Retina (tissue), 1 donor: ENCODE measurements at regions not wholly inside any gene's neighbourhood (a gene's known extent, or its start where the extent isn't known, plus 50 kb on each side); places are given as distances from the start of the nearest gene placed in this dataset.

Experiments used
- DNase-seq: peaks from one replicate; pipeline ENCODE4 v3.0.0-alpha.2; 2016

DNA sequence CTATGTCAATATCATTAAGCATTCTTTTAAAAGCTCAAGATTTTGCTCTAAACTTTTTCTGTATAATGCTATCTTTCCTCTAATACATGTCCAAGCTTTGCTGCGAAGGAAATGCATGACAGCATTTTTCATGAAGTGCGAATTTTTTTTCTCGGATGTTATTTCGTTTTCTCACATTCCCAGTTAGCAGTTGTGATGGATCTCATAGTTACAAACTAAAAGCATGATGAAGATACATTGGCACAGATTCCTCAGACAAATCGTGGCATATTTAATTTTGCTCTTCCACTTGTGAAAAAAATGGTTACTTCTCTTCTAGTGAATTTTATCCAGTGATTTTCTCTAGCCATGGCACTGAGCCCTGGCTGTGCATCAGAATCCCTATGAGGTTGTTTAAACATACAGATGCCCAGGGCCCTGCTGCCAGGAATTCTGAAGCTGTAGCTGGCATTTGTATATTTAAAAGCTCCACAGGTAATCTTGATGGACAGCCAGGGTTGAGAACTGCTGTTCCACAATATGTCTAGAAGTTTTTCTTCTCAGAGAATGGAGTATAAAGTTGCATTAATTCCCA lies 299.8 kb upstream of the NEBL start:
- no peak for DNase-seq

DNA sequence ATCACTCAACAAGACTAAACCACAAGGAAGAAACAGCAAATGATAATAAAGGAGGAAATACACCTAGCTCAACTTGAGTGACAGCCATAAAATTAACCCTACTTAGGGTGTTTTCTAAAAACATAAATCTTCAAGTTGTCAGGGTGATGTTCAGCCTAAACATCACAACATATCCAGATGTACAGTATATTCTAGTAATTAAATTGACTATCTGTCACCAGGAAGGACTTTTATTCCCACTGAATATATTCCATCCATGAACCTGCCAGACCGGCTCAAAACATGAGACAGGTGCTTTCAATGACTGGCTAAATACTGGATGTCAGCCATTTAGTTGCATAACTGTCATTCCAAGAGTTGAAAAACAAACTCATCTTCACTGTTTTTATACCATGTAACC lies 298.1 kb upstream of the NEBL start:
- no peak for DNase-seq

DNA sequence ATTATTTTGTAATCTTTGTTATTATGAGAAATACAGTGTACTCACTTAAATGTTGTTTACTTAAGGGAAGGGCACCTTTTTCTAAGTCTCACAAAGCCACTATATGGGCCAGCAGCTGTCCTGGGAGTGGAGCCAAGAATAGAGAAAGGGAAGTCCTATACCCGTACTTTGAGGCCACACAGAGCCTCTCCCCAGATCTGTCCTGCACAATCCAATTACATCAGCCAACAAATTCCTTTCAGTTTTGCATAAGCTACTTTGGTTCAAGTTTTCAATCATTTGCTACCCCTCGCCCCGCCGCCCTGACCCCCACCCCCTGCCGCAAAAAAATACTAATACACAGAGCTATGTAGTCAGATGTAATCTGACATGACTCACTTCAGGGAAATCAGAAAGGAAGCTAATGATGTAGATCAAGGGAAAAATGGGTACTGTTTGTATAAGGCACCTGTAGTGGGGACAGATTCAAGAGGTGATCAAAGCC lies 297.4 kb upstream of the NEBL start:
- DNase-seq = no peak

DNA sequence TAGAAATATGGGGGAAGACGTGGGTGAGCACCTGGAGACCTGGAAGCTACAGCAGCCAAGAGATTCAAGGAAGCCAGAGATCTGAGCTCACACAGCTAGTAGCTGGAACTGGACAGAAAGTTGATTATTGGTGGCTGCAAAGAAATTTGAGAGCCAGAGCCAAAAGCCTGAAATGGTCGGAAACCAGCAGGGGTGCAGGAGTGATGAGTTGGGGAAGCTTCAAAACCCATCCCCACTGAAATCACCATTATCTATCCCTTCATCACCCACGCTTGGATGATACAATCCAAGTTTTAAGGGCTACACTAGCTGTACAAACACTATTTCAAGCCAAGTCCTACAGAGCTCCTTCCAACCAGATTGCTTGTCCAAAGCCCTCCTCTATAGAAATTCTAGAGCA lies 296.1 kb upstream of the NEBL start:
- no peak for DNase-seq

DNA sequence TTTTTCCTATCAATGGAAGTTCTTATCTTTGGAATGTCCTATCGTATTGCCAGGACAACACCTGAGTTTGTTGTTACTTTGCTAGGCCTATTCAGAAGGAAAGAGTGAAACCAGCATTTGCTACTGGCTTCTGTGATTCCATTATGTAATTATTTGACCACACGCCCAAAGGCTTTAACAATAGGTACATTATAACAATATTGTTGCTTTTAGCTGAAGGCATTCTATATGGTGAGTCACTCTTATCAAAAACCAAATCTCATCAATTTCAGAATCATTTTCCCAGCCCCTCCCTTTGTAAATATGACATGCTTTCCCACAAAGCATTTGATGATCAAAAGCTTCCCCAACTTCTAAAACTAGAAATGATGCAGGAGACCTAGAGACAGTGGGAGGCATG lies 294.4 kb upstream of the NEBL start:
- DNase-seq = no peak

DNA sequence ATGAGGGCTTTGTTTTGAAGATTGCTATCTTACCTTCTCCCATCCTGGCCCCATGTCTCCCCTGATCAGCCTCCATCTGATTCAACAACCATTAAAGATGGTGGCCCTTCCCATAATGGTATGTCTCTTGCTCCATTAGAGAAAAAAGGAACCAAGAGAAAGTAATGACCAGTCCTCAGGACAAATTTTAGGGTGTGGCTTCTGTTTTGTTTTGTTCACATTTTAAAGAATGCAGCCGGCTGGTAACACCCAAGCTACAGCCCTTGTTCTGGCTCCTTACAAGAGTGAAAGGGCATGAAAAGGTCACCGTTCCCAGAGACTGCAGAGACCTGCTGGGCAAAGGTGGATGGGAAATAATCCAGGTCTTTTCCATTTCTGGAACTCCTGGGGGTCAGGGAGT lies 287.9 kb upstream of the NEBL start:
- DNase-seq = no peak

DNA sequence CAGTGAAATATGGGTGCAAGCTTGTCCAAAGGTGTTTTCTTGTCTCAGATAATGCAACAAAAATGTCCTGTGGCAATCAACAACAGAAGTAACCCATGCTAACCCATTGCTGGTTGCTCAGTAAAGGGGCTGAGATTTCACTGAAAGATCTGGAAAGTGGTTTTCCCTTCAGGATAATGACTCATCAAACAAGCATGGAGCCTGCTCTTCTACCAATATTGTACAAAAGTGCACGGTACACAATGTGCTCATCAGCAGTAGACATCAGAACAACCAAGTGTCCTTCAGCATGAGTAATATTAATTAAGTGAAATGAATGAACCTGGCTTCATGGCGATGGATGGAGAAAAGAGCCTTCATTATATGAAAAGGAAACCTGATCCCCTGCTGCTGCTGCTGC lies 287.1 kb upstream of the NEBL start:
- DNase-seq = no peak

DNA sequence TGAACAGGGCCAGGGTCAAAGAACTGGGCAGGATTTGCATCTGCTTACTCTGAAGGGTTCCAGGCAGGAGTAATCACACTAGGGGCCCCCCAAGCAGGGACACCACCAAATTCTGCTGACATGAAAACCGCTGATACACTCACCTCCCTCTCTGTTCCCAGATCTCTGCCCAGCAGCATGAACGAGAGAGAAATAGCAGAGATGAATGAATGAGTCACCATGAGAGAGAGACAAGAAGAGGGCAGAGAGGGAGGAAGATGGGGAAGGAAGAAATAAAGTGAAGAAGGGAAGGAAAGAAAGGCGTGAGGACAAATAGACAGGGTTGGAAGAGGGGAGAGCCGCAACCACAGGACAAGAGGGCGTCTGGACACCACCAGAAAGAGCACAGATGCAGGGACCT lies 285.9 kb upstream of the NEBL start:
- no peak for DNase-seq

DNA sequence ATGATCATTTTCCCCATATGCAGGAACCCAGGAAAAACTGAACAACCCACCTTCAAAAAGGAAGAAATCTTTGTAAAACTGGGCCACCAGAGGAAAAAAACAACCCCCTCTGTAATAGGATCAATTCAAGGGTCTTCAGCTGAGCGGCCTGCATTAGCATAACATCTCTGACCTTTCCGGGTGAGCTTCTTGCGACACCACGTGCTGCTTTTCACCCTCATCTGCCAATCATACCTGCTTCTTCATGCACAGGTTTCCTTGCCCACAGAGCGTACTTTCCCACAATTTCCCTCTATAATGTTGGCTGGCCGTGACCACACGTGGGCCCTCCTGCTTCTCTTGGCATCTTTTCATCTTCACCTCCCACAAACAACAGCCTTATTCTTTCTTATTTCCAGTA lies 284.3 kb upstream of the NEBL start:
- DNase-seq = no peak

DNA sequence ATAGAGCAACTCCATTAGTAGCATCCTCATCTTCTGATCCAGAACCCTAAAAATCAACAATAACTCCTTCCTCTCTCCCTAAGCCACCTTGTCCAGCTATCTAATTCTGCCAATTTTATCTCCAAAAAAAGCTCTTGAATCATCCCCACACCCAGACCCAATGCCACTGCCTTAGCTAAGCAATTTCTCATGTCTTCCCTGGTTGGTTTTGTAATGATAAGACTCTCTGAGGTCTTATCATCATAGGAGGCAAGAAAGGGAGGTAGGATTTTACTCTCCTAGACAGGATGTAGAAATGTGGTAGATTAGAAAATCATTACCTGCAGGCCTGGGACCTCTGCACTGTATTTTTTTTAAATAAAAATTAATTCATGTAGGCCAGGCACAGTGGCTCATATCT lies 283.5 kb upstream of the NEBL start:
- no peak for DNase-seq

DNA sequence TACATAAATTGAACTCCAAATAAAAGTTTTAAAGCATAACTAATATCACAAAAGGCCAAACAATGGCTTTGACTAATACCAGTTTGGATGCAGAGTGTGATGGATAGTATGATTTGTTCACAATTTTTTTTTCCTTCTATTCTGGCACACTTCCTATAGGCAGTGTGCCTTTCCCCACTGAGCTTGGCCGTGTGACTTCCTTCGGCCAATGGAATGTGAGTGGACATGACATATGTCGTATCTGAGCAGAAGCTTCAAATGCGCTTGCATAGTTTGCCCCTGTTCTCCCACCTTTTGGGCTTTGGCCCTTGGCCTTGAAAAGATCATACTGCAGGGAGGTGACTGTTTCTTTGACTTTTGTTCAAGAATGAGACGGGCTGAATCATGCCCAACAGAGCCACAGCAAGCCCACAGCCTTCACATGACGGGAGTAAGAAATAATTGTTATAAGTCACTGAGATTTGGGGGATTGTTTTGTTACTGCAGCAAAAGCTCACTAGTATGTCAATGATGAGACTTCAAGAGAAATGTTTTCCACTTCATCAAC lies 279.9 kb upstream of the NEBL start:
- no peak for DNase-seq

DNA sequence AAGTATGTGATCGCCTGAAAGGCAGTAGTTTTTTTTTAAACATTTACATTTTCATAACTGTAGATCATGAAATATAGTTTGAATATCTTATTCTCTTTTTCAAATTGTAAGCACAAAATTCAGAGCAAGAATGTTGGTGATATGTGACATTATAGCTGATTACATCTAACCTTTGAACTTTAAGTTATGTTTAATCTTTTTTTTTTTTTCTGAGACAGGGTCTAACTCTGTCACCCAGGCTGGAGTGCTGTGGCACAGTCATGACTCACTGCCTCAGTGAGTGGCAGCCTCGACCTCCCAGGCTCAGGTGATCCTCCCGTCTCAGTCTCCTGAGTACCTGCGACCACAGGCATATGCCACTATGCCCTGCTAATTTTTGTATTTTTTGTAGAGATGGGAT lies 278.7 kb upstream of the NEBL start:
- no peak for DNase-seq

DNA sequence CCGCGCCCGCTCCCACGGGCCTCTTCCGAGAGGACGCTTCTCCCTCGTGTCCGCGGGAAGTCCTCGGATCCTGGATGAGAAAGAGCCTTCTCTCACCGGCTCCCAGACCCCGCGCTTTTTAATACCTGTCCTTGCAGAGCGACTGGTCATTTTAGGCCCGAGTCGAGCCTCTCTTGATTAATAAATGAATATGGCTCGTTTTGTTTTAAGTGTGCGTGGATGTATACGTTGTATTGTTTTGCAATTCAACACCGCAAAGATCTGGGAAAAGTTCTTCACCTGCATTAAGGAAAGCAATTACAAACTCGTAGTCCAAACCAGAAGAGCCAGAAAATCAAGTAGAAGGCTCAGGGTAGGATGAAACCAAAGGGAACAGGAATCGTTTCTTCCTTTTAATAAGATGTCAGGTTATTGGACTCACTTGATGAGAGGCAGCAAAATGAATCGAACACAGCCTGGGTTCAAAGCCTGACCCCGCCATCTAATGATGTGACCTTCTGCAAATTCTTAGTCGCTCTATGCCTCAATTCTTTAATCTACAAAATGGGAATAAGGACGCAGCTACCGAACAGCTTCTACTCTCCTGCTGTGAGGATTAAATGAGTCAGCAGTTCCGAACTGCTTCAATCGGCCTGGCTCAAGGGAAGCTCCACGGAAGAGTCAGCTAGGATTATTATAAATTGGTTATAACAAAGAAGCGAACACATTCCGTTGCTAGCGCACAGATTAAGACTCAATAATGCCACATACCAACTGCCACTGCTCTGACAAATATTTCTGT lies 277.8 kb upstream of the NEBL start:
- DNase-seq = peak; percentile 42

DNA sequence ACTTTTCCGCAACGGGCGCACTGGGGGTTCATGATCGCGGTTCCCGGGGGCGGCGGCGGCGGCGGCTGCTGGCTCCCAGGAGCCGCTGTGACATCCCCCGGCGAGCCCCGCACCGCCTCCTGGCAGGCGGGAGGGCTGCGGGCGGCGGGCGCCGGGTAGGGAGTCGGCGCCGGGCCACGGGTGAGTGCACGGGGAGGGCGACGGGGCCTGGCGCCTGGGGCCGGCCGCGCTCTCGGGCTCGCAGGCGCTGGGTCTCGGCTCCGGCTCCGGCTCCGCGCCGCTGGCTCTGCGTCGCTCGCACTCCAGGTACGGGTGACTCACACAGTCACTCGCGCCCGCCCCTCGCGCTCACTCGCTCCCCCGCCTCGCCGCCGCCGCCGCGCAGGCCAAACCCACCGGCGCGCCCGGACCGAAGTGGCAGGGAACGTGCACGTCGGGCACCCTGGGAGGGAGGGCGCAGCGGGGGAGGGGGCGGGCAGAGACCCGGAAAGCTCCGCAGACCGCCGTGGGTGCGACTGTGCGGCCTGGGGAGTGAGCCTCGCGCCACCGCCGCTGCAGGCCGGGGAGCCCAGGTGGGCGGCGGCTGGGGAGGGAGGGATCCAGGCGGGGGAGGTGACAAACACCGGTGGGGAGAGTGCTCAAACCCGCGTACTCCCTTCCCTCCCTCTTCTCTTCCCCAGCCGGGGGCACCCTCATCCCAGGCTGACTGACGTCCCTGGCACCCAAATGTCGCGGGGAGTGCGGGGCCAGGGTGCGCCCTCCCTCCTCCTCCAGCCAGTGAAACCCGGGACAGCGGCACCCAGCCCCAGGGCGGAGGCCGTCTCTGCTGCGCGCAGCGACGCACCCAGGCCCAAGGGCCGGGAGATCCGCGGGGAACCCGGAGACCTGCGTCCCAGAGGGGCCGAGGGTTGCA lies 276.9 kb upstream of the NEBL start:
- peak; percentile 70 for DNase-seq

DNA sequence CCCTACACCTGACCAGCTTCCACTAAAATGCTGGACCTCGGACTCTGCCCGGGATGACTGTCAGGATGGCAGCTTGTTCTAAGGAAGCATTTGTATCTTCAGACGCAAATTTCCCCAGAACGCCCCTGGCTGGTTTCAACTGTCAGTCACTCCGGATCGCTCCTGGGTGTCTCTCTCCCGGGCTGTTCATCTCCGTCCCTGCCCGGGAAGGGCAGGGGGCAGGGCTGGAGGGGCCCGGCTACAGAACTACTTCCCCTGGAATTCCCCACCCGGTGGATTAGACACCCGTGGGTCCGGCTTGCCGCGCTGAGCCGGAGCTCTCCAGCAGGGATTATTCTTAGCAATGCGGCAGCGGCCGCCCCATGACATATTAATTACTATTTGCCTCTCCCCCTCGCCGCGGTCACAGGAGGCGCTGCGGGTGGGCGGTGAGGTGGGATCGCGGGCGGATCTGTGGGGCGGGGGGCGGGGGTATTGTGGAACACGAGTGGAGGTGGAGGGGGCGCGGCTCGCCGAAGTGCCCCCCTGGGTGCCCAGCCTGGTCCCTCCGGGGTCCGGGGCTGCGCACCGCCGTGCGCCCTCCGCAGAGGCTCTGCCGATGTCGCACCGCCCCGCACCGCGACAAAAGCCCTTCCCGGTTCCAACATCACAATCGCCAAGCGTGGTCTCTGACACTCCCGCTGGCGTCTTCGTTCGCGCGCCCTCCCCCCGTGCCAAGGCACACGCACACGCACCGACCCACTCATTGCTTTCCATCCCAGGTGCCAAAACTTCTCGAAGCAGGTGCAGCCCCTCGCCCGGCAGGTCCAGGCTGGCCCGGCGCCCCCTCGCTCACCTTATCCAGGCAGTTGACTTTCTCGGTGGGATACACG lies 276.1 kb upstream of the NEBL start:
- peak; percentile 75 for DNase-seq

DNA sequence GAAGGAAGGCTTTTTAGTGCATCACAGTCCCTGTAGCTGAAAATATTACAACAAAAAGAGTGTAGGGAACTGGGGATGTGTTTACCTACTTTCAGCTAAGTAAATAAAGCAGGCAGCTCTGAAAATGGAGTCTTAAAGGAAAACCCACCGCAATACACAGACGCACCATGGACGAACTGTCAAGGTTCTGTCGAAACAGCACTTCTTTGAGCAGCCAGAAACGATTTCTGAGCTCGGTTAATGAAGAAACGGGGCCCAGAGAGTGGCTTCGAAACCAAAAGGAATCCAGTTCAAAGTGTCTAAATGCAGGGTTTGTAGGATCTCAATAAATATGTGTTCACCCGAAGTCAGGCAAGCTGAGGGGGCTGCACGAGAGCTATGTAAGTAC lies 275.4 kb upstream of the NEBL start:
- DNase-seq = no peak

DNA sequence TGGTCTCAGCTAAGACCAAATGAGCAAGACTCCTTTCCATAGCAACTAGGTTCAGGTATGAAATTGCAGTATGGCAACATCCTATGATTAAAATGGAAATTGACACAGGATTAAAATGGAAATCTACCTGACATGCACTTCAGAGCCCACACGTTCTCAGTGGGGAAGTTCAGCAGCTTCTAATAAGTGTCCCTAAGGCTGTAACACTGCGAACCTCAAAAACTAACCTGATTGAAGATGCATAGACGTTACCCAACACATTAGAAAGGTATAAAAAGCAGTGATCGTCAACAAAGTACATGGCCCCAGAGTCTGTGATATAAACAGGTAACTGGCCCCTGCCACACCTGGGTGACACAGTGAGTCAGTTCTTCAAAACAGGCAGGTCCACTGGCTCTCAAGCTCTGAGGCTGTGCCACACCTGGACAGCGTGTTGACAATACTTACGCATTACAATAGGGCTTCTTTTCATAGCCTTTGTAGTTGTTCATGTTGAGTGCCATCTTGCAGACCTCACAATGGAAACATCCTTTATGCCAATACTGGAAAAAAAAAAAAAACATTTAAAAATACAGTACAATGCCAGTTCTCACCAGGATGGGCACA lies 274.9 kb upstream of the NEBL start:
- no peak for DNase-seq

DNA sequence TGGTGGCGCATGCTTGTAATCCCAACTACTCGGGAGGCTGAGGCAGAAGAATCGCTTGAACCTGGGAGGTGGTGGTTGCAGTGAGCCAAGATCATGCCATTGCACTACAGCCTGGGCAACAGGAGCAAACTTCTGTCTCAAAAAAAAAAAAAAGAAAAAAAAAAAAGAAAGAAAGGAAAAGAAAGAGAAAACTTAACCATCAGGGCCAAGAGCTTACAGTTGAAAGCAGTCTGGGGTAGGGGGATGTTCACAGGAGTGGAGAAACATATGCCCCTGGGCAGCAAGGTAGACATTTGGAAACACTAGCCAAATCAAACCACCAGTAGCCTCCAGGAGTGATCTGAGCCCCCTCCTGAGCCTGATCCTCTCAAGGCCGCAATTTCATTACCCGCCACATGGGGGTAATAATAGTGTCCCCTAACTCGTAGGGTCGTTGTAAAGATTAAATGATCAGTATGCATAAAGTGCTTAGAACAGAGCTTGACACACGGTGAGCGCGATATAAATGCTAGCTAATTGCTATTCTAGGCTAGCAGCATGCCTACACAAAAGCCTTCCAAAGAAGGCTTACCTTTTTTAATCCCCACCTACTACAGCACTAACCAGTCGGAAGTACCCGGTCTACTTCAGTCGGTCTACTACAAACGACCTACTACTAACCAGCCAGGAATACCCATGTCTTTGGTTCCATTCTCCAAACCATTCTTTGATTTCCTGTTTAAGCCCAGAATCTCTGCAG lies 274.3 kb upstream of the NEBL start:
- DNase-seq = no peak

DNA sequence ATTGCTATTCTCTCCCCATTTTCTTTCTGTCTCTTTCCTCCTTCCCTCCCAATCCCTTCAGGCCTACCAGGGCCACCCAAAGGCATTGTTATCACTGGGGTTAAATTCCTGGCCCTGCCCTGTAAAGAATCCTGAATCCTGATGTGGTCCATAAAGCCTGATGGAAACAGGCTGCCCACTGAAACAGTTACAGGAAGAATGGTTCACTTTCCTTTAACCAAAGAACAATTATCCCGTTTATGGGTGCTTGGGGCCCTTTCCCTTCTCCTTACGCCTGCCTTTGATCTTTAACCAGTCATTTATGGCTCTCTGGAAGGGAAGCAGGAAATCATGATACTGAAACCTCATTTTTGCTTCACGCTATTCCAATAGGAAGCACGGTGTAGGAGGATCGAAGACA lies 273.1 kb upstream of the NEBL start:
- DNase-seq = no peak

DNA sequence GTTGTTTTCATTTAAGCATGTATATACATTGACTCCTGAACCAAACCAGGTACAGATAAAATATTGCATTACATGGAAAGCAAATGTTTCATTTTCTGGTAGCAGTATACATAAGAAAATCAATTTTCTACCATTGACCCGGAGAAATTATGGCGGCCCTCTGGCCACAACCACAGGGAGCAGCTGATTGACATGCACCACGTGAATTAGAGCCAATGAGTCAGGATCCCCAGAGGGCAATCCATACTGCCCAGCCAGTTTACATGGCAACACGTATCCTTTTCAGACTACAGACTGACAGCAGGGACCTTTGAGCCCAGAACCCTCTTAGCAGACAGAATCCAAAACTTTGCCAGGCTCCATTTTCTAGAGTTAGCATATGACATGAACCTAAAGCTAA lies 272.2 kb upstream of the NEBL start:
- DNase-seq = peak; percentile 47

DNA sequence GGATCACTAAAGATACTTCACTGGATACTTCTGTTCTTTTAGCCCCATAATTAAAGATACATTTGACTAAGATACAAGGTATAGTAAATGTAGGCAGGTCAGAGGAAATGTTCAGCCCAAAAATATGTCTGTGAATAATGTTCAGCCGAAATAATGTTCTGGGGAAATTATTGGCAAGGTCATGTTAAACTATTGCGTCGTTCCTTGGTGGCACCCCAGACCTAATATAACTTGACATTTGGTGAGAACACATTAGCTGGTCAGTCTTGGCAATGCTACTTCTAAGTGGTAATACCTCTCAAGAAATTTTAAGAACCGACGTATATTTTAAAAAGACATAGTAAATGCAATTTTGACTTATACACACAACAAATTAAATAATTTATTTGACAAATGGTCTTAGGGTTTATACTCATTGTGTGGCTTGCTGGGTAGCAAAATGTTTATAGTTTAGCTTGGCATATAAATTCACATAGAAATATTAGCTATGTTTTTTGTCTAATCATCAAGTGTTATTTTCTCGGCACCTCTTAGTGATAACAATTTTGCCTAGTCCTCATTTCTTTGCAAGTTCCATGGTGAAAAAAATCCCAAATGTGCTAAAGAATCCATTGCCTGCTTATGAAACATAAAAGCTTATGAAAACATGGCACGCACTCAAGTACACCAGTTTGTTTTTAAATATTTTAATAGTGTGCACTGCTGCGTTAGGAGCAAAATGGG lies 270.3 kb upstream of the NEBL start:
- DNase-seq = no peak
